CD4-positive, alpha-beta T cell (primary cell): ENCODE measurements at regions not wholly inside any gene's neighbourhood (a gene's known extent, or its start where the extent isn't known, plus 50 kb on each side); places are given as distances from the start of the nearest gene placed in this dataset.

Experiments
- ATAC-seq: fragments of 200-7000 bp; cut with Tn5 transposase; one replicate; pipeline ENCODE4 v1.10.0; 2022; ENCODE audit warnings: mild to moderate bottlenecking; ENCODE audit not compliant: poor library complexity
- CTCF ChIA-PET: fragments of 350-600 bp; sonication (Branson Sonifier 250); formaldehyde crosslinking; loops from one replicate; lab custom pipeline; 2021; ENCODE audit warnings: antibody characterized with exemption, inconsistent platforms; lab: Charles Lee
- POLR2A ChIA-PET: fragments of 350-600 bp; sonication (Branson Sonifier 250); formaldehyde crosslinking; loops from one replicate; lab custom pipeline; 2021; ENCODE audit warnings: antibody characterized with exemption, inconsistent platforms; lab: Charles Lee
- DNase-seq, 14 experiments: peaks; one replicate each; pipeline ENCODE4 v3.0.0-alpha.2; 2013 to 2020; ENCODE audit warnings: mixed read lengths in 2 of 14
- H3K27ac ChIP-seq, 2 donors: one replicate each; pipeline versions ENCODE4 v1.5.1 to v1.7.0; 2013; ENCODE audit warnings: low read length in 2 of 2, low read depth in 1 of 2, mild to moderate bottlenecking in 1 of 2
- H3K27me3 ChIP-seq, 2 experiments: 1 replicate in 1 of 2; 2 replicates in 1 of 2; pipeline versions ENCODE4 v1.6.1 to v1.7.0; 2013; ENCODE audit warnings: low read length in 2 of 2, control low read depth in 1 of 2, mild to moderate bottlenecking in 1 of 2, moderate library complexity in 1 of 2; ENCODE audit not compliant: insufficient read depth in 2 of 2, control insufficient read depth in 1 of 2
- H3K36me3 ChIP-seq: one replicate; pipeline ENCODE4 v1.6.1; 2013; ENCODE audit warnings: low read length, control low read depth; ENCODE audit not compliant: insufficient read depth
- H3K4me1 ChIP-seq: one replicate; pipeline ENCODE4 v1.6.1; 2013; ENCODE audit warnings: low read length, control low read depth; ENCODE audit not compliant: insufficient read depth
- H3K4me3 ChIP-seq: one replicate; pipeline ENCODE4 v1.5.1; 2013; ENCODE audit warnings: mild to moderate bottlenecking, low read length, moderate library complexity
- H3K9me3 ChIP-seq, 2 experiments: 1 replicate in 1 of 2; 2 replicates in 1 of 2; pipeline versions ENCODE4 v1.6.1 to v1.7.0; 2013; ENCODE audit warnings: low read length in 2 of 2, mild to moderate bottlenecking in 2 of 2, control low read depth in 1 of 2, moderate library complexity in 1 of 2; ENCODE audit not compliant: control insufficient read depth in 1 of 2, insufficient read depth in 1 of 2
- H3K27ac Mint-ChIP-seq: one replicate; pipeline ENCODE4 v1.8.0; 2020; ENCODE audit warnings: mixed read lengths
- H3K27me3 Mint-ChIP-seq: one replicate; pipeline ENCODE4 v1.8.0; 2021; ENCODE audit warnings: mixed read lengths
- H3K36me3 Mint-ChIP-seq: one replicate; pipeline ENCODE4 v1.8.0; 2021; ENCODE audit warnings: low read depth, mixed read lengths
- H3K4me1 Mint-ChIP-seq: one replicate; pipeline ENCODE4 v1.8.0; 2021; ENCODE audit warnings: low read depth, mixed read lengths
- H3K4me3 Mint-ChIP-seq: one replicate; pipeline ENCODE4 v1.8.0; 2020; ENCODE audit warnings: mild to moderate bottlenecking, mixed read lengths
- H3K9me3 Mint-ChIP-seq: one replicate; pipeline ENCODE4 v1.8.0; 2020; ENCODE audit warnings: mixed read lengths
- CTCF ChIP-seq: fragments of 200-600 bp; IDR thresholded peaks from one replicate; pipeline ENCODE4 v1.8.0; 2022; ENCODE audit warnings: antibody characterized with exemption, mild to moderate bottlenecking
- intact Hi-C, 2 experiments: fragments of 100-400 bp; cut with DNase I in 1 of 2; cut with micrococcal nuclease in 1 of 2; formaldehyde crosslinking; loops; one replicate each; pipeline versions ENCODE4 v1.15.1 to v1.9.0; 2023 to 2025; cut with DNase I, micrococcal nuclease

DNA sequence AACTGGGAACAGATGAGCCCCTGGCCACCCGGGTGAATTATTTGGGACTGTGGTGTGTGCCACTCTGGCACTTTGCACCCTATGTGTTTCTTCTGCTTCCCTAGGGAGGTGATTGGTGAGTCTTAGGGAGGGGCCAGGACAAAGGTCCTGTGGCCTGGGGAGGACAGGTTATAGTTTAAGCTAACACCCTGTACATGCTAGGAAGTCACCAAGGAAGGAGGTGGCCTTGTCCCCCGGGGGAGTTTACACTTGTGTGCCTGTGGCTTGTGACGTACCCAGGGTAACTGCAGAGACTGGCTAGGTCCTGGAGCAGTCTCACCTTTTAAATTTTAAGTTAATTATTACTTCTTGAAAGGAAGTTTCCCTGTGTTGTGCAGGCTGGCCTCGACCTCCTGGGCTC lies 196.2 kb downstream of the BAMBI start:
- POLR2A ChIA-PET: no interaction called here
- DNase-seq (no peak), ATAC-seq (no peak)
- H3K36me3 ChIP-seq: no peaks in the 10 kb centered on the region
- H3K4me3 ChIP-seq: no peak overlapping the region
- H3K4me3 Mint-ChIP-seq: no peak overlapping the region
- no peaks in the 10 kb centered on the region for H3K27me3 ChIP-seq
- no peaks in the 10 kb centered on the region for H3K4me1 ChIP-seq
- H3K27ac ChIP-seq: no peak overlapping the region
- peaks cover 6% of the 10 kb centered on the region for H3K27me3 Mint-ChIP-seq
- H3K9me3 Mint-ChIP-seq: no peaks in the 10 kb centered on the region
- CTCF ChIA-PET: no interaction called here
- H3K9me3 ChIP-seq: no peaks in the 10 kb centered on the region
- H3K27ac Mint-ChIP-seq: no peak overlapping the region
- intact Hi-C loops: no loop called here
- no peaks in the 10 kb centered on the region for H3K4me1 Mint-ChIP-seq
- no peak for TF ChIP-seq CTCF
- no peaks in the 10 kb centered on the region for H3K36me3 Mint-ChIP-seq

DNA sequence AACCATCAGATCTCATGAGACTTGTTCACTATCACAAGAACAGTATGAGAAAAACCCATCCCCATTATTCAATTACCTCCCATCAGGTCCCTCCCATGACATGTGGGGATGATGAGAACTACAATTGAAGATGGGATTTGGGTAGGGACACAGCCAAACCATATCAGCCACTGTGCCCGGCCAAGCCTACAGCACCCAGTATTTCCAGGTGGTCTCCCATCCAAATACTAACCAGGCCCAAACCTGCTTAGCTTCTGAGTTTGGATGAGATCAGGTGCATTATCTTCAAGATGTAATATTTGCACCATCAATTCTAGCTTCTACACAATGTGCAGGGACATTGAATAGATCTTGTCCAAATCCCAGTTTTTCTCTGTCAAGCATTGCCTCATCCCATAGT lies 196.9 kb downstream of the BAMBI start:
- no peaks in the 10 kb centered on the region for H3K9me3 Mint-ChIP-seq
- intact Hi-C loops: no loop called here
- H3K4me3 ChIP-seq: no peak overlapping the region
- H3K27ac Mint-ChIP-seq: no peak overlapping the region
- H3K4me1 Mint-ChIP-seq: no peaks in the 10 kb centered on the region
- H3K27me3 ChIP-seq: no peaks in the 10 kb centered on the region
- no peaks in the 10 kb centered on the region for H3K36me3 Mint-ChIP-seq
- H3K27ac ChIP-seq: no peak overlapping the region
- no peak for DNase-seq
- TF ChIP-seq CTCF: no peak
- no peaks in the 10 kb centered on the region for H3K36me3 ChIP-seq
- ChIA-PET POLR2A (no interaction called here), CTCF (no interaction called here)
- H3K4me3 Mint-ChIP-seq: no peak overlapping the region
- H3K27me3 Mint-ChIP-seq: peaks cover 11% of the 10 kb centered on the region
- no peaks in the 10 kb centered on the region for H3K9me3 ChIP-seq
- H3K4me1 ChIP-seq: no peaks in the 10 kb centered on the region
- ATAC-seq: no peak

GRCh38 chr10:28875549-28876081 lies 198.3 kb downstream of the BAMBI start:
- ChIA-PET CTCF (interaction anchor here (0.8 to 0.9 kb wide), 2 partner anchors 15 to 204 kb away, joined by 3 read pairs; no protein-coding TSS in a partner anchor), POLR2A (no interaction called here)
- Histone ChIP-seq H3K36me3 (no peaks in the 10 kb centered on the region), H3K27ac (no peak overlapping the region), H3K4me1 (no peaks in the 10 kb centered on the region), H3K9me3 (no peaks in the 10 kb centered on the region), H3K4me3 (no peak overlapping the region), H3K27me3 (no peaks in the 10 kb centered on the region)
- DNase-seq (no peak), ATAC-seq (no peak)
- no peaks in the 10 kb centered on the region for H3K36me3 Mint-ChIP-seq
- intact Hi-C loops: no loop called here
- no peak for TF ChIP-seq CTCF
- H3K27me3 Mint-ChIP-seq: peaks cover 11% of the 10 kb centered on the region
- H3K27ac Mint-ChIP-seq: no peak overlapping the region
- no peaks in the 10 kb centered on the region for H3K4me1 Mint-ChIP-seq
- no peaks in the 10 kb centered on the region for H3K9me3 Mint-ChIP-seq
- no peak overlapping the region for H3K4me3 Mint-ChIP-seq
